ENCODE measurements at regions not wholly inside any gene's neighbourhood (a gene's known extent, or its start where the extent isn't known, plus 50 kb on each side); places are given as distances from the start of the nearest gene placed in this dataset.
"Not testable (repeated sequence)": the region's sequence is repeated elsewhere in the genome, so short reads cannot be mapped to it uniquely, and the experiment has no call there.

GRCh38 chr20:12113468-12114371 lies 196.0 kb downstream of the BTBD3 start:
- Histone ChIP-seq H3K27ac (ENCODE audit: low read length) (no peak overlapping the region), H3K9ac (ENCODE audit: low read length) (no peak overlapping the region), H3K4me2 (ENCODE audit: low read depth, low read length, poor library complexity, severe bottlenecking) (no peak overlapping the region), H3K9me3 (ENCODE audit: low read length) (peaks cover 53% of the 10 kb centered on the region), H3K27me3 (ENCODE audit: low read length) (no peaks in the 10 kb centered on the region), H4K20me1 (ENCODE audit: insufficient read depth, low read depth, low read length) (no peaks in the 10 kb centered on the region), H2AFZ (ENCODE audit: low read length) (no peak overlapping the region), H3K9me2 (replicated peaks; ENCODE audit: insufficient read depth, low read length) (no peaks in the 10 kb centered on the region), H3K36me3 (ENCODE audit: insufficient read depth, low read length) (no peaks in the 10 kb centered on the region), H3K79me2 (ENCODE audit: low read length) (no peaks in the 10 kb centered on the region), H3K4me1 (ENCODE audit: low read length) (no peaks in the 10 kb centered on the region), H3K4me3 (ENCODE audit: low read length) (no peak overlapping the region)
- DNase-seq = no peak

GRCh38 chr20:12129114-12129513 lies 211.4 kb downstream of the BTBD3 start:
- DNase-seq; H3K79me2 ChIP-seq (ENCODE audit: low read length): not testable (repeated sequence)

GRCh38 chr20:12129532-12129931 lies 211.8 kb downstream of the BTBD3 start:
- not testable (repeated sequence) for H3K4me2 ChIP-seq (ENCODE audit: low read depth, low read length, poor library complexity, severe bottlenecking)

More at GRCh38 chr20:12129114-12129513, 211.4 kb downstream of the BTBD3 start:
- peaks cover 20% of the 10 kb centered on the region for H3K9me3 ChIP-seq (ENCODE audit: low read length)
- not testable (repeated sequence) for H3K27me3 ChIP-seq (ENCODE audit: low read length); H4K20me1 ChIP-seq (ENCODE audit: insufficient read depth, low read depth, low read length); H3K4me3 ChIP-seq (ENCODE audit: low read length); H3K36me3 ChIP-seq (ENCODE audit: insufficient read depth, low read length); H3K9ac ChIP-seq (ENCODE audit: low read length); H3K9me2 ChIP-seq (replicated peaks; ENCODE audit: insufficient read depth, low read length); H3K4me1 ChIP-seq (ENCODE audit: low read length); H3K27ac ChIP-seq (ENCODE audit: low read length); H3K4me2 ChIP-seq (ENCODE audit: low read depth, low read length, poor library complexity, severe bottlenecking); H2AFZ ChIP-seq (ENCODE audit: low read length)

GRCh38 chr20:12130781-12131180 lies 213.1 kb downstream of the BTBD3 start:
- no peak for DNase-seq
- H3K79me2 ChIP-seq (ENCODE audit: low read length) = no peaks in the 10 kb centered on the region
- H3K4me1 ChIP-seq (ENCODE audit: low read length) = no peaks in the 10 kb centered on the region
- no peaks in the 10 kb centered on the region for H3K27me3 ChIP-seq (ENCODE audit: low read length)
- no peak overlapping the region for H3K9ac ChIP-seq (ENCODE audit: low read length)
- H3K27ac ChIP-seq (ENCODE audit: low read length) = no peak overlapping the region
- no peak overlapping the region for H3K4me3 ChIP-seq (ENCODE audit: low read length)
- no peak overlapping the region for H3K4me2 ChIP-seq (ENCODE audit: low read depth, low read length, poor library complexity, severe bottlenecking)
- H2AFZ ChIP-seq (ENCODE audit: low read length) = no peak overlapping the region
- no peaks in the 10 kb centered on the region for H3K36me3 ChIP-seq (ENCODE audit: insufficient read depth, low read length)
- H3K9me2 ChIP-seq (replicated peaks; ENCODE audit: insufficient read depth, low read length) = no peaks in the 10 kb centered on the region
- peaks cover 20% of the 10 kb centered on the region for H3K9me3 ChIP-seq (ENCODE audit: low read length)
- no peaks in the 10 kb centered on the region for H4K20me1 ChIP-seq (ENCODE audit: insufficient read depth, low read depth, low read length)

More at GRCh38 chr20:12129532-12129931, 211.8 kb downstream of the BTBD3 start:
- not testable (repeated sequence) for H3K4me1 ChIP-seq (ENCODE audit: low read length); H3K9ac ChIP-seq (ENCODE audit: low read length); DNase-seq; H3K36me3 ChIP-seq (ENCODE audit: insufficient read depth, low read length); H3K4me3 ChIP-seq (ENCODE audit: low read length); H4K20me1 ChIP-seq (ENCODE audit: insufficient read depth, low read depth, low read length); H2AFZ ChIP-seq (ENCODE audit: low read length); H3K27me3 ChIP-seq (ENCODE audit: low read length); H3K27ac ChIP-seq (ENCODE audit: low read length); H3K9me2 ChIP-seq (replicated peaks; ENCODE audit: insufficient read depth, low read length); H3K79me2 ChIP-seq (ENCODE audit: low read length)
- peaks cover 20% of the 10 kb centered on the region for H3K9me3 ChIP-seq (ENCODE audit: low read length)

GRCh38 chr20:12133553-12133952 lies 215.9 kb downstream of the BTBD3 start:
- no peaks in the 10 kb centered on the region for H3K9me2 ChIP-seq (replicated peaks; ENCODE audit: insufficient read depth, low read length)
- H3K9ac ChIP-seq (ENCODE audit: low read length) = no peak overlapping the region
- no peaks in the 10 kb centered on the region for H4K20me1 ChIP-seq (ENCODE audit: insufficient read depth, low read depth, low read length)
- no peak overlapping the region for H2AFZ ChIP-seq (ENCODE audit: low read length)
- peaks cover 25% of the 10 kb centered on the region for H3K9me3 ChIP-seq (ENCODE audit: low read length)
- H3K27ac ChIP-seq (ENCODE audit: low read length) = no peak overlapping the region
- H3K36me3 ChIP-seq (ENCODE audit: insufficient read depth, low read length) = no peaks in the 10 kb centered on the region
- H3K4me2 ChIP-seq (ENCODE audit: low read depth, low read length, poor library complexity, severe bottlenecking) = no peak overlapping the region
- H3K27me3 ChIP-seq (ENCODE audit: low read length) = no peaks in the 10 kb centered on the region
- no peaks in the 10 kb centered on the region for H3K79me2 ChIP-seq (ENCODE audit: low read length)
- H3K4me3 ChIP-seq (ENCODE audit: low read length) = no peak overlapping the region
- no peak for DNase-seq
- H3K4me1 ChIP-seq (ENCODE audit: low read length) = no peaks in the 10 kb centered on the region

GRCh38 chr20:12145951-12146350 lies 228.3 kb downstream of the BTBD3 start:
- DNase-seq; H2AFZ ChIP-seq (ENCODE audit: low read length); H3K27ac ChIP-seq (ENCODE audit: low read length); H3K9me2 ChIP-seq (replicated peaks; ENCODE audit: insufficient read depth, low read length); H3K9ac ChIP-seq (ENCODE audit: low read length); H4K20me1 ChIP-seq (ENCODE audit: insufficient read depth, low read depth, low read length); H3K36me3 ChIP-seq (ENCODE audit: insufficient read depth, low read length); H3K4me2 ChIP-seq (ENCODE audit: low read depth, low read length, poor library complexity, severe bottlenecking); H3K4me1 ChIP-seq (ENCODE audit: low read length); H3K27me3 ChIP-seq (ENCODE audit: low read length); H3K79me2 ChIP-seq (ENCODE audit: low read length); H3K4me3 ChIP-seq (ENCODE audit: low read length): not testable (repeated sequence)
- peaks cover 51% of the 10 kb centered on the region for H3K9me3 ChIP-seq (ENCODE audit: low read length)

- DNase-seq = no peak
- no peaks in the 10 kb centered on the region for H3K27me3 ChIP-seq (ENCODE audit: low read length)
- H3K36me3 ChIP-seq (ENCODE audit: insufficient read depth, low read length) = no peaks in the 10 kb centered on the region
- no peak overlapping the region for H3K4me2 ChIP-seq (ENCODE audit: low read depth, low read length, poor library complexity, severe bottlenecking)
- H2AFZ ChIP-seq (ENCODE audit: low read length) = no peak overlapping the region
- no peak overlapping the region for H3K9ac ChIP-seq (ENCODE audit: low read length)
- no peak overlapping the region for H3K4me3 ChIP-seq (ENCODE audit: low read length)
- no peaks in the 10 kb centered on the region for H3K9me2 ChIP-seq (replicated peaks; ENCODE audit: insufficient read depth, low read length)
- peaks cover 25% of the 10 kb centered on the region for H3K9me3 ChIP-seq (ENCODE audit: low read length)
- no peak overlapping the region for H3K27ac ChIP-seq (ENCODE audit: low read length)
- H4K20me1 ChIP-seq (ENCODE audit: insufficient read depth, low read depth, low read length) = no peaks in the 10 kb centered on the region
- no peaks in the 10 kb centered on the region for H3K4me1 ChIP-seq (ENCODE audit: low read length)
- no peaks in the 10 kb centered on the region for H3K79me2 ChIP-seq (ENCODE audit: low read length)
Observed at GRCh38 chr20:12152996-12153395, 235.3 kb downstream of the BTBD3 start.

- Histone ChIP-seq H3K4me1 (ENCODE audit: low read length) (no peaks in the 10 kb centered on the region), H3K9me3 (ENCODE audit: low read length) (peaks cover 24% of the 10 kb centered on the region), H3K4me3 (ENCODE audit: low read length) (no peak overlapping the region), H3K9ac (ENCODE audit: low read length) (no peak overlapping the region), H2AFZ (ENCODE audit: low read length) (no peak overlapping the region), H3K4me2 (ENCODE audit: low read depth, low read length, poor library complexity, severe bottlenecking) (no peak overlapping the region), H3K79me2 (ENCODE audit: low read length) (no peaks in the 10 kb centered on the region), H3K27ac (ENCODE audit: low read length) (no peak overlapping the region), H3K27me3 (ENCODE audit: low read length) (no peaks in the 10 kb centered on the region), H3K9me2 (replicated peaks; ENCODE audit: insufficient read depth, low read length) (no peaks in the 10 kb centered on the region), H3K36me3 (ENCODE audit: insufficient read depth, low read length) (no peaks in the 10 kb centered on the region), H4K20me1 (ENCODE audit: insufficient read depth, low read depth, low read length) (no peaks in the 10 kb centered on the region)
- no peak for DNase-seq
Observed at GRCh38 chr20:12153628-12154027, 235.9 kb downstream of the BTBD3 start.
